ENCODE measurements at regions not wholly inside any gene's neighbourhood (a gene's known extent, or its start where the extent isn't known, plus 50 kb on each side); places are given as distances from the start of the nearest gene placed in this dataset.

- Histone ChIP-seq H3K9me3 (ENCODE audit: control insufficient read depth in 1 of 2, insufficient read depth in 1 of 2, low read depth in 1 of 2, low read length in 2 of 2) (no peaks in the 10 kb centered on the region), H3K27ac (ENCODE audit: low read depth, low read length) (no peak overlapping the region), H3K4me3 (replicated peaks in 1 of 2; ENCODE audit: low read depth in 1 of 2, low read length in 2 of 2) (no peak overlapping the region), H2AFZ (ENCODE audit: low read depth, low read length, poor library complexity, severe bottlenecking) (no peak overlapping the region), H3K27me3 (ENCODE audit: insufficient read depth, low read length) (no peaks in the 10 kb centered on the region), H3K79me2 (ENCODE audit: insufficient read depth, low read length) (no peaks in the 10 kb centered on the region), H3K9ac (ENCODE audit: low read length) (no peak overlapping the region), H3K36me3 (ENCODE audit: control insufficient read depth in 1 of 2, insufficient read depth in 2 of 2, low read length in 2 of 2) (no peaks in the 10 kb centered on the region), H4K20me1 (ENCODE audit: insufficient read depth) (no peaks in the 10 kb centered on the region), H3K9me2 (ENCODE audit: insufficient read depth) (no peaks in the 10 kb centered on the region), H3K4me2 (ENCODE audit: low read length) (no peak overlapping the region), H3K4me1 (ENCODE audit: control insufficient read depth in 1 of 2, insufficient read depth in 2 of 2, low read length in 2 of 2) (no peaks in the 10 kb centered on the region)
- ChIA-PET CTCF (no interaction called here), POLR2A (no interaction called here), RAD21 (ENCODE audit: low non-redundant PET in 1 of 2, low total read pairs in 2 of 2, uncharacterized antibody in 2 of 2, unreplicated experiment in 2 of 2) (interaction anchor here in 1 of 2 experiments (0.7 kb wide), 1 partner anchor 41 kb away, joined by 3 read pairs; no protein-coding TSS in a partner anchor)
- intact Hi-C loops (cut with micrococcal nuclease): no loop called here
- TF ChIP-seq ATF3 (IDR thresholded peaks at IDR 0.05) (no peak), EZH2 (IDR thresholded peaks at IDR 0.05) (no peak), EZH2phosphoT487 (IDR thresholded peaks at IDR 0.05; ENCODE audit: borderline replicate concordance) (no peak), SP1 (IDR thresholded peaks at IDR 0.05; ENCODE audit: low read depth) (no peak), RAD21 (IDR thresholded peaks at IDR 0.05; ENCODE audit: low read depth) (no peak), MAX (IDR thresholded peaks at IDR 0.05) (no peak), REST (IDR thresholded peaks at IDR 0.05; ENCODE audit: low read depth) (no peak), CBX3 (IDR thresholded peaks at IDR 0.05; ENCODE audit: low read depth) (no peak)
- BruUV-seq (replicated peaks): no TSS peak
- ATAC-seq (no peak), DNase-seq (ENCODE audit: low read depth, low spot score) (no peak)
Measured at GRCh38 chr2:10183146-10183675, 60.7 kb downstream of the RRM2 start.
